ENCODE measurements at regions not wholly inside any gene's neighbourhood (a gene's known extent, or its start where the extent isn't known, plus 50 kb on each side); places are given as distances from the start of the nearest gene placed in this dataset.

DNA sequence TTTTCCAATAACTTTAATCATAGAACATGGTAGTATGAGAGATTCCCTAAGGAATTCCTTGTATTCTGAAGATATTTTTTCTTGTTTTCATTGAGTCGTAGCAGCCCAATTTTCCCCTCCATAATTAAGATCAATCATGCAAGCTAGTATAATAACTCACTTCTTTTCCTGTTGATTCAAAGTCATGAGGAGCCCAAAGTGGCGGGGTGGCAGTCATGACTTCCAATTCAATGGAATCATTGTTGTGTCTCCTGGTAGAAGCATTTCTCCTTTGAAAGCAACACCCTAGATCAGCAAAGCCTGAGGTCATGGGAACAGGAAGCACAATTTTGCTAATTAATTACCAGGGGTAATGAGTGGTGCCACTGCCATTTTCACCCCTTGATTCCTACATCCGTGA is 77.6 kb upstream of the MAGI2 start:
- Mint-ChIP-seq H3K9me3 (no peaks in the 10 kb centered on the region), H3K4me3 (no peak overlapping the region), H3K27ac (no peak overlapping the region), H3K4me1 (no peaks in the 10 kb centered on the region), H3K27me3 (ENCODE audit: insufficient read depth) (no peaks in the 10 kb centered on the region), H3K36me3 (ENCODE audit: low read depth) (no peaks in the 10 kb centered on the region)
- Histone ChIP-seq H3K36me3 (ENCODE audit: control insufficient read depth, insufficient read depth, low read length) (no peaks in the 10 kb centered on the region), H3K4me1 (ENCODE audit: control insufficient read depth, insufficient read depth, low read length) (no peaks in the 10 kb centered on the region), H3K27me3 (ENCODE audit: control insufficient read depth, insufficient read depth, low read length, poor library complexity, severe bottlenecking) (no peaks in the 10 kb centered on the region), H3K9ac (ENCODE audit: extremely low read depth, low read length, poor library complexity, severe bottlenecking) (no peak overlapping the region), H3K27ac (ENCODE audit: low read depth, low read length) (no peak overlapping the region), H3K9me3 (ENCODE audit: control insufficient read depth, low read length) (no peaks in the 10 kb centered on the region), H3K4me3 (ENCODE audit: low read length) (no peak overlapping the region)
- 86 to 91% methylated on average over 1 to 3 of the region's 3 CpGs for WGBS, 2 experiments (ENCODE audit: insufficient coverage in 1 of 2, insufficient read length in 1 of 2)
- no peak for DNase-seq
- TF ChIP-seq, protein P1, sequence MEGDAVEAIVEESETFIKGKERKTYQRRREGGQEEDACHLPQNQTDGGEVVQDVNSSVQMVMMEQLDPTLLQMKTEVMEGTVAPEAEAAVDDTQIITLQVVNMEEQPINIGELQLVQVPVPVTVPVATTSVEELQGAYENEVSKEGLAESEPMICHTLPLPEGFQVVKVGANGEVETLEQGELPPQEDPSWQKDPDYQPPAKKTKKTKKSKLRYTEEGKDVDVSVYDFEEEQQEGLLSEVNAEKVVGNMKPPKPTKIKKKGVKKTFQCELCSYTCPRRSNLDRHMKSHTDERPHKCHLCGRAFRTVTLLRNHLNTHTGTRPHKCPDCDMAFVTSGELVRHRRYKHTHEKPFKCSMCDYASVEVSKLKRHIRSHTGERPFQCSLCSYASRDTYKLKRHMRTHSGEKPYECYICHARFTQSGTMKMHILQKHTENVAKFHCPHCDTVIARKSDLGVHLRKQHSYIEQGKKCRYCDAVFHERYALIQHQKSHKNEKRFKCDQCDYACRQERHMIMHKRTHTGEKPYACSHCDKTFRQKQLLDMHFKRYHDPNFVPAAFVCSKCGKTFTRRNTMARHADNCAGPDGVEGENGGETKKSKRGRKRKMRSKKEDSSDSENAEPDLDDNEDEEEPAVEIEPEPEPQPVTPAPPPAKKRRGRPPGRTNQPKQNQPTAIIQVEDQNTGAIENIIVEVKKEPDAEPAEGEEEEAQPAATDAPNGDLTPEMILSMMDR (conservative IDR thresholded peaks at IDR 0.05), result no peak

DNA sequence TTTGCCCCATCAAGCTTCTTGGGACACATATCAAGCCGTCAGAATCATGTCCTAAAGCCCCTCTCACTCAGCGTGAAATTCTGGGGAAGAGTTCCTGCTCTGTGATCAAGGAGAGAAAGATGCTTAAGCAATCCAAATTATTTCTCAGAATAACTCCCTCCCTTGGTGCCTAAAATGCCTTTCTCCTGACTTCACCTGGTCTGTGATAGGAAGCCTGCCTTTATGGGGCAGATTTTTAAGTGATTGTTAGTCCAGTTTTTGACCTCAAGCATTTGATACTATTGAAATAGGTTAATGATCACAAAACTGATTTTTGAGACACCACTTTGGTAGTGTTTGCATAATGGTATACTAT is 76.4 kb upstream of the MAGI2 start:
- Histone ChIP-seq H3K9ac (ENCODE audit: extremely low read depth, low read length, poor library complexity, severe bottlenecking) (no peak overlapping the region), H3K9me3 (ENCODE audit: control insufficient read depth, low read length) (no peaks in the 10 kb centered on the region), H3K27ac (ENCODE audit: low read depth, low read length) (no peak overlapping the region), H3K4me1 (ENCODE audit: control insufficient read depth, insufficient read depth, low read length) (no peaks in the 10 kb centered on the region), H3K36me3 (ENCODE audit: control insufficient read depth, insufficient read depth, low read length) (no peaks in the 10 kb centered on the region), H3K27me3 (ENCODE audit: control insufficient read depth, insufficient read depth, low read length, poor library complexity, severe bottlenecking) (no peaks in the 10 kb centered on the region), H3K4me3 (ENCODE audit: low read length) (no peak overlapping the region)
- DNase-seq, result no peak
- TF ChIP-seq, protein P1 (conservative IDR thresholded peaks at IDR 0.05), result no peak
- H3K36me3 Mint-ChIP-seq (ENCODE audit: low read depth), result no peaks in the 10 kb centered on the region
- no peaks in the 10 kb centered on the region for H3K9me3 Mint-ChIP-seq
- no peak overlapping the region for H3K4me3 Mint-ChIP-seq
- H3K27ac Mint-ChIP-seq, result no peak overlapping the region
- 40 to 88% methylated on average over 1 to 2 of the region's 2 CpGs for WGBS, 2 experiments (ENCODE audit: insufficient coverage in 1 of 2, insufficient read length in 1 of 2)
- no peaks in the 10 kb centered on the region for H3K4me1 Mint-ChIP-seq
- H3K27me3 Mint-ChIP-seq (ENCODE audit: insufficient read depth), result no peaks in the 10 kb centered on the region

DNA sequence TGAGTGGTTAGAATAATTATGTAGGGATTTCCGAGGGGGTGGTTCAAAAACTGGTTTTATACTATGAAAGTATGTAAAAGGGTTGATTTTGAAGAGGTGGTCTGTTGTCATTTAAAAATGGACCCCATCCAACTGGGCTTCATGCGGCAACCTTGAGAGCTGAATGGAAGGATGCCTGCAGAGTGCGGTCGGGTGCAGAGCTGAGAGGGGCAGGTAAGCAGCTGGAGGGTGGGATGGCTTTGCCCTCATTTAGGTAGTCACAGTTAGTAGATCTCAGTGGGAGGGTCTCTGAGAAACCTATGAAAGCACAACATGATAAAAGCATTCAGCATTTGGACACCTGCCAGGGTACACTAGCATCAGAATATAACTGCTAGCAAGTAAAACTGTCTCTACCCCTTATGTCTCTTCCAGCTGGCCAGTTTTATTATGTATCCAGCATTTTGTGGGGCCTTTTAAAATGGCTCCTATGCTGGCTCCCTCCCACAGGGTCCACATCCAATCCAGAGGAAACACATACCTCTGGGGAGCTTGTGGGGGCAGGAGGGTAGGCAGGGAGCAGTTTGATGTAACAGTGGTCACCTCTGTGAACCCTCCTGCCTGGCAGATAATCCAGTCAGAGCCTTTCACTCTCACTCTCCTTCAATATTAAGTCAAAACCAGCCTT is 75.9 kb upstream of the MAGI2 start:
- Histone ChIP-seq H3K4me1 (ENCODE audit: control insufficient read depth, insufficient read depth, low read length) (no peaks in the 10 kb centered on the region), H3K27ac (ENCODE audit: low read depth, low read length) (no peak overlapping the region), H3K9ac (ENCODE audit: extremely low read depth, low read length, poor library complexity, severe bottlenecking) (no peak overlapping the region), H3K9me3 (ENCODE audit: control insufficient read depth, low read length) (no peaks in the 10 kb centered on the region), H3K27me3 (ENCODE audit: control insufficient read depth, insufficient read depth, low read length, poor library complexity, severe bottlenecking) (no peaks in the 10 kb centered on the region), H3K36me3 (ENCODE audit: control insufficient read depth, insufficient read depth, low read length) (no peaks in the 10 kb centered on the region), H3K4me3 (ENCODE audit: low read length) (no peak overlapping the region)
- DNase-seq, result peak; percentile 45
- Mint-ChIP-seq H3K4me3 (no peak overlapping the region), H3K9me3 (no peaks in the 10 kb centered on the region), H3K36me3 (ENCODE audit: low read depth) (no peaks in the 10 kb centered on the region), H3K27ac (no peak overlapping the region), H3K4me1 (no peaks in the 10 kb centered on the region), H3K27me3 (ENCODE audit: insufficient read depth) (no peaks in the 10 kb centered on the region)
- TF ChIP-seq, protein P1 (conservative IDR thresholded peaks at IDR 0.05), result no peak
- 91 to 96% methylated on average over 4 of the region's 4 CpGs for WGBS, 2 experiments (ENCODE audit: insufficient coverage in 1 of 2, insufficient read length in 1 of 2)

Data from endodermal cell (in vitro differentiated cells).